ENCODE measurements at regions not wholly inside any gene's neighbourhood (a gene's known extent, or its start where the extent isn't known, plus 50 kb on each side); places are given as distances from the start of the nearest gene placed in this dataset.

DNA sequence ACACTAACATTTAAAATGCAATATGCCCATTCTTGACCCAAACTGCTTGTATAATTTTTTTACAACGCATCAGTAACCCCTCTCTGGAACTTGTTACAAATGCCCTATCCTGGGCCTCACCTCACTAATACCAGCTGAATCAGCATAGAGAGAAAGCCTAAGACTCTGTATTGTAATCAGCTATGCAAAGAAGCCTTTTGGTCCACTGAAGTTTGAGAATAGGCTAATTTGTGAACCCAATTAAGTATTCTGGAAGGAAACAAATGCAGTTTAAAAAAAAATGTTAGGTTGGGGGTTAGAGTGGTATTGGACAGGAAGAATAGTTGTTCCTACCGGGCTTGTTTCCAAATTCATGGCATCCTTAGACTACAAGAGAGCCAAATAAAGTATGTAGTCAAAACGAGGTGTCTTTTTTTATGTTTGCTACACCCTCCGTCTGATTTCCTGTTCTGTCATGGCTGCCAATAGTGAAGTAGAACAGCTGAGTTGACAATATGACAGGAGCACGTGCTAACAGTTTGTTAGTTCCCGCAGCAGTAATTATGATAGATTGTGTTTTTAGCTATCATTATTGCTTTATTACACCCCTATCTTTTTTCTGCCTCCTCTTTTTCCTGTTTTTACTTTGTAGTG, 1048.7 kb upstream of the NUDT12 start:
- FAIRE-seq = no peak
- H3K79me2 ChIP-seq (ENCODE audit: insufficient read depth, low read length) = no peaks in the 10 kb centered on the region
- H3K4me3 Mint-ChIP-seq (ENCODE audit: unreplicated experiment) = no peak overlapping the region
- H3K27me3 Mint-ChIP-seq (ENCODE audit: low read depth, unreplicated experiment) = no peaks in the 10 kb centered on the region
- H3K4me2 ChIP-seq (ENCODE audit: low read length) = no peak overlapping the region
- H3K27ac Mint-ChIP-seq (ENCODE audit: unreplicated experiment) = no peak overlapping the region
- no peaks in the 10 kb centered on the region for H3K9me3 ChIP-seq (ENCODE audit: insufficient read depth, low read depth, low read length)
- H3K36me3 Mint-ChIP-seq (ENCODE audit: low read depth, unreplicated experiment) = no peaks in the 10 kb centered on the region
- H3K4me1 ChIP-seq (ENCODE audit: insufficient read depth, low read length) = no peaks in the 10 kb centered on the region
- no peak overlapping the region for H3K27ac ChIP-seq (ENCODE audit: low read depth, low read length)
- no peaks in the 10 kb centered on the region for H3K9me3 Mint-ChIP-seq (ENCODE audit: unreplicated experiment)
- no peaks in the 10 kb centered on the region for H4K20me1 ChIP-seq (ENCODE audit: insufficient read depth, low read length)
- TF ChIP-seq, protein P1, sequence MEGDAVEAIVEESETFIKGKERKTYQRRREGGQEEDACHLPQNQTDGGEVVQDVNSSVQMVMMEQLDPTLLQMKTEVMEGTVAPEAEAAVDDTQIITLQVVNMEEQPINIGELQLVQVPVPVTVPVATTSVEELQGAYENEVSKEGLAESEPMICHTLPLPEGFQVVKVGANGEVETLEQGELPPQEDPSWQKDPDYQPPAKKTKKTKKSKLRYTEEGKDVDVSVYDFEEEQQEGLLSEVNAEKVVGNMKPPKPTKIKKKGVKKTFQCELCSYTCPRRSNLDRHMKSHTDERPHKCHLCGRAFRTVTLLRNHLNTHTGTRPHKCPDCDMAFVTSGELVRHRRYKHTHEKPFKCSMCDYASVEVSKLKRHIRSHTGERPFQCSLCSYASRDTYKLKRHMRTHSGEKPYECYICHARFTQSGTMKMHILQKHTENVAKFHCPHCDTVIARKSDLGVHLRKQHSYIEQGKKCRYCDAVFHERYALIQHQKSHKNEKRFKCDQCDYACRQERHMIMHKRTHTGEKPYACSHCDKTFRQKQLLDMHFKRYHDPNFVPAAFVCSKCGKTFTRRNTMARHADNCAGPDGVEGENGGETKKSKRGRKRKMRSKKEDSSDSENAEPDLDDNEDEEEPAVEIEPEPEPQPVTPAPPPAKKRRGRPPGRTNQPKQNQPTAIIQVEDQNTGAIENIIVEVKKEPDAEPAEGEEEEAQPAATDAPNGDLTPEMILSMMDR (IDR thresholded peaks at IDR 0.05; ENCODE audit: insufficient read depth, low read depth, low read length) = no peak
- no peak for TF ChIP-seq EZH2 (IDR thresholded peaks at IDR 0.05; ENCODE audit: insufficient read depth, low read length)
- peak overlapping the region; percentile 9 for H2AFZ ChIP-seq (ENCODE audit: low read depth, low read length)
- H3K36me3 ChIP-seq (ENCODE audit: insufficient read depth, low read length) = no peaks in the 10 kb centered on the region
- H3K4me3 ChIP-seq (ENCODE audit: insufficient read depth, low read depth, low read length) = no peak overlapping the region
- no peaks in the 10 kb centered on the region for H3K4me1 Mint-ChIP-seq (ENCODE audit: low read depth, unreplicated experiment)
- H3K27me3 ChIP-seq (ENCODE audit: insufficient read depth, low read length) = no peaks in the 10 kb centered on the region
- H3K9ac ChIP-seq (ENCODE audit: low read length) = no peak overlapping the region
- DNase-seq (ENCODE audit: low read depth) = no peak

DNA sequence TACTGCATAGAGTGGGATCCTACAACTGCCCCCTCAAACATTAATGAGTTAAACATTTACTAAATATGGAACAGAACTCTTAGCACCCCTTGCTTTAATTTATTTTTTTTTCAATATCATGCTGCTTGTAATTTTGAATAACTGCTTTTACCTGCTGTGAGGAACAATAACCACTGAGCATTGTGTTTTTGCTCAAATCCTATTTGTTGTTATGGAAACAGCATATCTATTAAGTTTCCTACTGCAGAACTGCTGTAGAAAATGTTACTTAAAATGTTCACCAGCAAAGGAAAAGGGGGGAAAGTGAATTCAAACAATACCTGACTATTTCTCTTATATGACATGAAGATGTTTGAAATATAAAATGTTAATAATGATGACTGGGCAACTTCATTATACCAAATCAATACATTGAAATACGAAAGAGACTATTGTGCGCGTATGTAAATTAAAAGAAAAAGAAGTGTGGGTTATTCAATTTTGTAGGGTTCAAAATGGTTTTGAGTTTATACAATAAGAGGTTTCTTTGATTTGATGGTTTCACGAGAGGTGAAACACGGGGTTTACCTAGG, 1043.8 kb upstream of the NUDT12 start:
- no peak for DNase-seq (ENCODE audit: low read depth)
- Histone ChIP-seq H3K79me2 (ENCODE audit: insufficient read depth, low read length) (no peaks in the 10 kb centered on the region), H3K4me1 (ENCODE audit: insufficient read depth, low read length) (no peaks in the 10 kb centered on the region), H3K36me3 (ENCODE audit: insufficient read depth, low read length) (no peaks in the 10 kb centered on the region), H3K27me3 (ENCODE audit: insufficient read depth, low read length) (no peaks in the 10 kb centered on the region), H3K9me3 (ENCODE audit: insufficient read depth, low read depth, low read length) (no peaks in the 10 kb centered on the region), H3K4me2 (ENCODE audit: low read length) (no peak overlapping the region), H3K4me3 (ENCODE audit: insufficient read depth, low read depth, low read length) (no peak overlapping the region), H2AFZ (ENCODE audit: low read depth, low read length) (no peak overlapping the region), H3K9ac (ENCODE audit: low read length) (no peak overlapping the region), H3K27ac (ENCODE audit: low read depth, low read length) (no peak overlapping the region), H4K20me1 (ENCODE audit: insufficient read depth, low read length) (no peaks in the 10 kb centered on the region)
- Mint-ChIP-seq H3K27me3 (ENCODE audit: low read depth, unreplicated experiment) (no peaks in the 10 kb centered on the region), H3K27ac (ENCODE audit: unreplicated experiment) (no peak overlapping the region), H3K36me3 (ENCODE audit: low read depth, unreplicated experiment) (no peaks in the 10 kb centered on the region), H3K4me3 (ENCODE audit: unreplicated experiment) (no peak overlapping the region), H3K9me3 (ENCODE audit: unreplicated experiment) (peaks cover 3% of the 10 kb centered on the region), H3K4me1 (ENCODE audit: low read depth, unreplicated experiment) (no peaks in the 10 kb centered on the region)
- TF ChIP-seq, protein P1 (IDR thresholded peaks at IDR 0.05; ENCODE audit: insufficient read depth, low read depth, low read length) = no peak
- TF ChIP-seq EZH2 (IDR thresholded peaks at IDR 0.05; ENCODE audit: insufficient read depth, low read length) = no peak
- no peak for FAIRE-seq

DNA sequence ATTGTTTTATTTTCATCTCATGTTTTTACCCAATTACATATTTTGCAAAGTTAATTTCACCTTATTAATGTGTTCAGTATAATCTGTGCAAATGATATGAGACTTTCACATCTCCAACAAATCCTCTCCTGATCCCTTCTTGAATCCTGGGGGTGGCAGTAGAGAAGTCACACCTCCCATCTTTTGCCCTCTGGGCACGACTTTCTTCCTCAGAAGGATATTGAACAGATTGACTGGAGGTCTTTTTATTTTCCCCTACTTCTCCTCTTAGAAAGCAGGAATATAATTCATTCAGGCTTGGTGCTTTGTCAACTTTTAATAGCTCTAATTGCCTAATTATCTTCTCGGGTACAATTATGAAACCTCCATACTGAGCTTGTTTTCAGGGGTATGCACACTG, 1037.1 kb upstream of the NUDT12 start:
- Mint-ChIP-seq H3K4me1 (ENCODE audit: low read depth, unreplicated experiment) (peaks cover 6% of the 10 kb centered on the region), H3K27ac (ENCODE audit: unreplicated experiment) (no peak overlapping the region), H3K36me3 (ENCODE audit: low read depth, unreplicated experiment) (no peaks in the 10 kb centered on the region), H3K27me3 (ENCODE audit: low read depth, unreplicated experiment) (no peaks in the 10 kb centered on the region), H3K9me3 (ENCODE audit: unreplicated experiment) (peaks cover 3% of the 10 kb centered on the region), H3K4me3 (ENCODE audit: unreplicated experiment) (no peak overlapping the region)
- TF ChIP-seq, protein P1 (IDR thresholded peaks at IDR 0.05; ENCODE audit: insufficient read depth, low read depth, low read length) = no peak
- TF ChIP-seq EZH2 (IDR thresholded peaks at IDR 0.05; ENCODE audit: insufficient read depth, low read length) = no peak
- no peaks in the 10 kb centered on the region for H3K79me2 ChIP-seq (ENCODE audit: insufficient read depth, low read length)
- DNase-seq (ENCODE audit: low read depth) = no peak
- no peak overlapping the region for H3K27ac ChIP-seq (ENCODE audit: low read depth, low read length)
- H3K9me3 ChIP-seq (ENCODE audit: insufficient read depth, low read depth, low read length) = no peaks in the 10 kb centered on the region
- H3K4me2 ChIP-seq (ENCODE audit: low read length) = no peak overlapping the region
- no peak overlapping the region for H2AFZ ChIP-seq (ENCODE audit: low read depth, low read length)
- no peak overlapping the region for H3K9ac ChIP-seq (ENCODE audit: low read length)
- no peaks in the 10 kb centered on the region for H3K36me3 ChIP-seq (ENCODE audit: insufficient read depth, low read length)
- H4K20me1 ChIP-seq (ENCODE audit: insufficient read depth, low read length) = no peaks in the 10 kb centered on the region
- no peaks in the 10 kb centered on the region for H3K27me3 ChIP-seq (ENCODE audit: insufficient read depth, low read length)
- H3K4me1 ChIP-seq (ENCODE audit: insufficient read depth, low read length) = no peaks in the 10 kb centered on the region
- H3K4me3 ChIP-seq (ENCODE audit: insufficient read depth, low read depth, low read length) = no peak overlapping the region
- no peak for FAIRE-seq

All from astrocyte (in vitro differentiated cells and primary cell).